Mesenchymal stem cell (in vitro differentiated cells and primary cell): ENCODE measurements at regions not wholly inside any gene's neighbourhood (a gene's known extent, or its start where the extent isn't known, plus 50 kb on each side); places are given as distances from the start of the nearest gene placed in this dataset.

Experiments used
- DNase-seq: peaks from one replicate; pipeline ENCODE4 v3.0.0-alpha.2; 2013
- H2AFZ ChIP-seq: one replicate; pipeline ENCODE4 v1.6.1; 2013; ENCODE audit warnings: low read depth, mild to moderate bottlenecking, control low read depth, inconsistent platforms, low read length, moderate library complexity
- H2AK5ac ChIP-seq: 2 replicates; pipeline ENCODE4 v1.6.1; 2013; ENCODE audit warnings: low read length, moderate library complexity, mild to moderate bottlenecking, inconsistent platforms; ENCODE audit not compliant: severe bottlenecking
- H2BK120ac ChIP-seq: one replicate; pipeline ENCODE4 v1.6.1; 2013; ENCODE audit warnings: low read depth, mild to moderate bottlenecking, inconsistent platforms, low read length, moderate library complexity
- H2BK12ac ChIP-seq, 2 experiments: one replicate each; pipeline ENCODE4 v1.6.1; 2013; ENCODE audit warnings: inconsistent platforms in 2 of 2, low read length in 2 of 2, mild to moderate bottlenecking in 2 of 2, moderate library complexity in 2 of 2, control low read depth in 1 of 2
- H2BK15ac ChIP-seq: one replicate; pipeline ENCODE4 v1.6.1; 2013; ENCODE audit warnings: mild to moderate bottlenecking, low read depth, inconsistent platforms; ENCODE audit not compliant: poor library complexity, severe bottlenecking
- H2BK5ac ChIP-seq: 2 replicates; pipeline ENCODE4 v1.6.1; 2013; ENCODE audit warnings: low read depth, mild to moderate bottlenecking, low read length, control low read depth, inconsistent platforms; ENCODE audit not compliant: poor library complexity, severe bottlenecking
- H3K14ac ChIP-seq, 2 experiments: one replicate each; pipeline ENCODE4 v1.6.1; 2013; ENCODE audit warnings: inconsistent platforms in 2 of 2, low read length in 2 of 2, control low read depth in 1 of 2, mild to moderate bottlenecking in 1 of 2, moderate library complexity in 1 of 2
- H3K18ac ChIP-seq, 2 experiments: one replicate each; pipeline ENCODE4 v1.6.1; 2013; ENCODE audit warnings: inconsistent platforms in 2 of 2, low read length in 2 of 2, control low read depth in 1 of 2, low read depth in 1 of 2, mild to moderate bottlenecking in 1 of 2
- H3K23ac ChIP-seq, 2 experiments: one replicate each; pipeline ENCODE4 v1.6.1; 2013; ENCODE audit warnings: inconsistent platforms in 2 of 2, low read length in 2 of 2, mild to moderate bottlenecking in 2 of 2, moderate library complexity in 2 of 2, control low read depth in 1 of 2
- H3K27ac ChIP-seq: 2 replicates; pipeline ENCODE4 v1.5.1; 2013; ENCODE audit warnings: mild to moderate bottlenecking, moderate library complexity, low read length, control low read depth, inconsistent platforms; ENCODE audit not compliant: poor library complexity, severe bottlenecking
- H3K27me3 ChIP-seq, 2 experiments: 2 replicates each; pipeline versions ENCODE4 v1.6.1 to v1.7.0; 2013; ENCODE audit warnings: low read length in 2 of 2, mild to moderate bottlenecking in 2 of 2, moderate library complexity in 2 of 2, control low read depth in 1 of 2, inconsistent platforms in 1 of 2; ENCODE audit not compliant: control insufficient read depth in 1 of 2, insufficient read depth in 1 of 2
- H3K36me3 ChIP-seq, 2 experiments: 2 replicates each; pipeline versions ENCODE4 v1.6.1 to v1.7.0; 2013; ENCODE audit warnings: low read length in 2 of 2, control low read depth in 1 of 2, inconsistent platforms in 1 of 2, low read depth in 1 of 2, mild to moderate bottlenecking in 1 of 2; ENCODE audit not compliant: insufficient read depth in 2 of 2, control insufficient read depth in 1 of 2
- H3K4ac ChIP-seq, 2 experiments: one replicate each; pipeline ENCODE4 v1.6.1; 2013; ENCODE audit warnings: inconsistent platforms in 2 of 2, low read length in 2 of 2, mild to moderate bottlenecking in 2 of 2, moderate library complexity in 2 of 2, control low read depth in 1 of 2, low read depth in 1 of 2
- H3K4me1 ChIP-seq: 2 replicates; pipeline ENCODE4 v1.6.1; 2013; ENCODE audit warnings: low read depth, low read length, control low read depth; ENCODE audit not compliant: control insufficient read depth, insufficient read depth
- H3K4me2 ChIP-seq: 2 replicates; pipeline ENCODE4 v1.6.1; 2013; ENCODE audit warnings: low read length, mild to moderate bottlenecking, inconsistent platforms; ENCODE audit not compliant: poor library complexity, severe bottlenecking
- H3K4me3 ChIP-seq, 2 experiments: 2 replicates each; pipeline versions ENCODE4 v1.5.1 to v1.7.0; 2013; ENCODE audit warnings: low read length in 2 of 2, mild to moderate bottlenecking in 2 of 2, control low read depth in 1 of 2, low read depth in 1 of 2; ENCODE audit not compliant: insufficient read depth in 1 of 2
- H3K79me1 ChIP-seq: replicated peaks from 2 replicates; pipeline ENCODE4 v1.6.1; 2013; ENCODE audit warnings: mild to moderate bottlenecking, control low read depth, low read length, inconsistent platforms; ENCODE audit not compliant: poor library complexity, severe bottlenecking
- H3K9ac ChIP-seq: 2 replicates; pipeline ENCODE4 v1.7.0; 2013; ENCODE audit warnings: mild to moderate bottlenecking, low read length, moderate library complexity
- H3K9me3 ChIP-seq: 2 replicates; pipeline ENCODE4 v1.7.0; 2013; ENCODE audit warnings: mild to moderate bottlenecking, low read length; ENCODE audit not compliant: control insufficient read depth
- H4K8ac ChIP-seq: one replicate; pipeline ENCODE4 v1.6.1; 2013; ENCODE audit warnings: inconsistent platforms, mild to moderate bottlenecking, low read length, moderate library complexity
- H4K91ac ChIP-seq: one replicate; pipeline ENCODE4 v1.6.1; 2013; ENCODE audit warnings: mild to moderate bottlenecking, low read length, inconsistent platforms
- WGBS: methylation state at CpG from one replicate; pipeline ENCODE4 v1.1.7; 2013; ENCODE audit warnings: mixed read lengths; 5-methylcytosine and 5-hydroxymethylcytosine counted together

DNA sequence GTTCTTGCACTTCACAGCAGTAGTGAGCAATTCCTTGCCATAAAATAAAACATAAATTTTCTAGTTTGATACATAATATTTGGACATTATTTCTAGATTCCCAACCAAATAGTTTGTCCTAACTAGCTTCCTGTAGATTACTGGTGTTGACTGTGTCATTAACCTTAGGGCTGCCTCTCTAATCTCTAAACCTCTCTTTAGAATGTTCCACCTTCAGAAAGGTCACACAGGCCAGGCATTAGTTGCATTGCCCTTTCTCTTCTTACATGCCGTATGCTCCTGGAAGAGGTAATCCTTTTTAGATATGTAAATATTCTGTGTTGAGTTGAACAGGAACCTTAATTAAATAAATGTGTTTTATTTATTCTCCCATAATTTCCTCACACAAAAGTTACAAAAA lies 904.9 kb upstream of the CNTN5 start:
- no peak for DNase-seq
- Histone ChIP-seq H4K91ac (no peak overlapping the region), H3K4me3 (no peak overlapping the region), H2BK12ac (no peak overlapping the region), H2BK5ac (no peak overlapping the region), H3K36me3 (no peaks in the 10 kb centered on the region), H2BK120ac (no peak overlapping the region), H3K4ac (no peak overlapping the region), H3K18ac (no peak overlapping the region), H3K14ac (no peak overlapping the region), H3K4me1 (no peaks in the 10 kb centered on the region), H3K23ac (no peak overlapping the region), H2AFZ (no peak overlapping the region), H4K8ac (no peak overlapping the region), H3K4me2 (no peak overlapping the region), H2AK5ac (no peak overlapping the region), H3K9me3 (peaks cover 8% of the 10 kb centered on the region), H3K79me1 (no peaks in the 10 kb centered on the region), H3K27me3 (no peaks in the 10 kb centered on the region), H3K27ac (no peak overlapping the region), H2BK15ac (no peak overlapping the region), H3K9ac (no peak overlapping the region)
- whole genome bisulfite sequencing: no CpG with 5 or more reads among the region's 1 CpG

DNA sequence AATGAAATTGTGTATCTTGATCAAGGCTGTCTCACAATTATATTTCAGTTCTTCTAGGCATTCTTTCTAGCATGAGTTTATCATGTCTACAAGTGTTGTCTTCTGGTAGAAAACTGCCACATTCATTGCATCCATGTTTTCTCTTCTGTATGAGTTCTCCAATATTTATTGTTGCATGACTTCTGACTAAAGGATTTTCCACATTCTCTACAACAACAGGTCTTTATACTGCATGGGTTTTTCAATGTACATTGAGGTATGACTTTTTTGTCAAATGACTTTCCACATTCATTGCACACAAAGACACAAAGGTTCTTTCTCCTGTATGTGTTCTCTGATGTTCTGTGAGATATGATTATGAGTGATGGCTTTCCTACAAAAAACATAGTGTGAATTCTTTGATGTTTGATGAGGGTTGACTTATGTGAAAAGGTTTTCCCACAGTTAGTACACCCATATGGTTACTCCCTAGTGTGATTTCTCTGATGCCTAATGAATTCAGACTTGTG lies 890.6 kb upstream of the CNTN5 start:
- Histone ChIP-seq H3K4me1 (no peaks in the 10 kb centered on the region), H3K9ac (no peak overlapping the region)
- no peak for DNase-seq

DNA sequence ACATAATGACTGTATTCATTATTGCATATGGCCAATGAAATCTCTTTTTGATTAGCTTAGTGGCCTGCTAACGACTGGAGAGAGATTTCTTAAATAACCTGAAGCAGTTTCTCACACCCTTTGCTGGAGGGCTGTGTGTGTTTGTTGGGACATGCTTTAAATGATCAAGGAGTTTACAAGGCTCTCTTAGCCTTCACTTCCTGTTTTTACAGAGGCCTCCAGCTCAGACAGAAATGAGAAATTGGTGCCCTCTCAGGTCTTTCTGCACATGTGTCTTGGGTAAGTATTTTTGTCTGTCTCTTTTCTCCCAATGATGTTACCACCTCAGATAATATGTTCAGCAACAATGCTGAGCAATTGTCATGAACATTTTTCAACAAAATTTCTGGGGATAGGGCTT lies 884.4 kb upstream of the CNTN5 start:
- Histone ChIP-seq H2BK120ac (no peak overlapping the region), H3K4me1 (no peaks in the 10 kb centered on the region), H2BK5ac (no peak overlapping the region), H2BK12ac (no peak overlapping the region), H3K4me3 (no peak overlapping the region), H3K14ac (no peak overlapping the region), H2AFZ (no peak overlapping the region), H3K9me3 (peaks cover 39% of the 10 kb centered on the region), H3K79me1 (no peaks in the 10 kb centered on the region), H3K18ac (no peak overlapping the region), H3K27ac (no peak overlapping the region), H4K8ac (no peak overlapping the region), H3K36me3 (no peaks in the 10 kb centered on the region), H3K4ac (no peak overlapping the region), H2AK5ac (no peak overlapping the region), H2BK15ac (no peak overlapping the region), H3K23ac (no peak overlapping the region), H3K9ac (no peak overlapping the region), H3K4me2 (no peak overlapping the region), H4K91ac (no peak overlapping the region), H3K27me3 (no peaks in the 10 kb centered on the region)
- DNase-seq: no peak
- 33% methylated on average over 1 of the region's 1 CpG for WGBS

More for the DNA sequence above, 890.6 kb upstream of the CNTN5 start:
- Histone ChIP-seq H3K4me2 (no peak overlapping the region), H4K91ac (no peak overlapping the region), H2AK5ac (no peak overlapping the region), H4K8ac (no peak overlapping the region), H3K36me3 (no peaks in the 10 kb centered on the region), H3K9me3 (peaks cover 53% of the 10 kb centered on the region), H2BK120ac (no peak overlapping the region), H2AFZ (no peak overlapping the region), H3K79me1 (no peaks in the 10 kb centered on the region), H2BK15ac (no peak overlapping the region), H2BK5ac (no peak overlapping the region), H3K27ac (no peak overlapping the region), H3K4me3 (no peak overlapping the region), H2BK12ac (no peak overlapping the region), H3K4ac (no peak overlapping the region), H3K23ac (no peak overlapping the region), H3K27me3 (no peaks in the 10 kb centered on the region), H3K18ac (no peak overlapping the region), H3K14ac (no peak overlapping the region)

DNA sequence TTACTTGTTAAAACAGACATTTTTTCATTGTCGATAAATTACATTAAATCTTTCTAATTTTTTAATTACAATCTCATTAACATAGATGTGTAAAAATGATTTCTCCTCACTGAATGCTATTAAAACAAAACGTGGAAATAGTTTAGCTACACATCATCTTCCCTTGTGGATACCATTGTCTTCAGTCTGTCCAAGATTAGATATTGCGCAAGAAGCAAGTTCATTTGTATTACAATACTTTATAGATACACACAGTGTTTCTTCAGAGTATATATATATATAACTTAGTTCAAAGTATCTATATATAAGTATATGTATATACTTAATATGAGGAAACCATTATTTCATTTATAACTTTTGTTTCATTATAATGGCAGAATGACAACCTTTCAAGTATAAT lies 883.3 kb upstream of the CNTN5 start:
- no peak overlapping the region for H3K14ac ChIP-seq
- H2BK12ac ChIP-seq: no peak overlapping the region
- no peak overlapping the region for H4K8ac ChIP-seq
- H2BK15ac ChIP-seq: no peak overlapping the region
- no CpG with 5 or more reads among the region's 3 CpGs for WGBS
- H3K79me1 ChIP-seq: no peaks in the 10 kb centered on the region
- no peak for DNase-seq
- H3K9me3 ChIP-seq: peaks cover 43% of the 10 kb centered on the region
- no peak overlapping the region for H3K23ac ChIP-seq
- H3K4me3 ChIP-seq: no peak overlapping the region
- no peak overlapping the region for H2BK5ac ChIP-seq
- H2BK120ac ChIP-seq: no peak overlapping the region
- no peak overlapping the region for H3K9ac ChIP-seq
- no peak overlapping the region for H2AFZ ChIP-seq
- no peaks in the 10 kb centered on the region for H3K36me3 ChIP-seq
- H3K4me2 ChIP-seq: no peak overlapping the region
- no peak overlapping the region for H3K27ac ChIP-seq
- no peaks in the 10 kb centered on the region for H3K27me3 ChIP-seq
- no peak overlapping the region for H2AK5ac ChIP-seq
- no peak overlapping the region for H3K4ac ChIP-seq
- H3K4me1 ChIP-seq: no peaks in the 10 kb centered on the region
- no peak overlapping the region for H4K91ac ChIP-seq
- H3K18ac ChIP-seq: no peak overlapping the region
